ENCODE measurements at regions not wholly inside any gene's neighbourhood (a gene's known extent, or its start where the extent isn't known, plus 50 kb on each side); places are given as distances from the start of the nearest gene placed in this dataset.

DNA sequence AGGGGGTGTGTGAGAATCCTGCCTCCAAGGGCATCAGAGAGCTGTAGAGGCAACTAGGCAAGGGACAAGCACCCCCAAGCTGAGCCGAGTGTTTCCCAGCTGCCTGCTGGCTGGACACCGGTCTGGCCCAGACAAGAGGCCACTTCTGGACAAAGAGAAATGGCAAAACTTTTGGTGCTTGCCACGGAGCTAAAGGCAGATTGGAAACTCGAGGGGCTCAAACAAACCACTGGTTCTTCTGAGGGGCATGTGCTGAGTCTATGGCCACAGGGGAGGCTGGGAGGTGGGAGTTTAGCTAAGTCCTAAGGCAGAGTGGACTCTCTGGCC is 66.5 kb upstream of the INPP5A start:
- TF ChIP-seq POLR2A (IDR thresholded peaks at IDR 0.05) = no peak
- no peak for TF ChIP-seq CTCF (IDR thresholded peaks at IDR 0.05)
